ENCODE measurements at regions not wholly inside any gene's neighbourhood (a gene's known extent, or its start where the extent isn't known, plus 50 kb on each side); places are given as distances from the start of the nearest gene placed in this dataset.

- Histone ChIP-seq H3K9me3 (ENCODE audit: control insufficient read depth in 2 of 2, low read length in 2 of 2) (peaks cover 0 to 2% of the 10 kb centered on the region in 2 donors), H3K4me1 (ENCODE audit: control insufficient read depth, insufficient read depth, low read length) (no peaks in the 10 kb centered on the region)
Observed at GRCh38 chr6:91566467-91566866, 979.6 kb upstream of the MAP3K7 start.

GRCh38 chr6:91565207-91565606, 978.3 kb upstream of the MAP3K7 start:
- H3K4me1 ChIP-seq (ENCODE audit: control insufficient read depth, insufficient read depth, low read length) = no peaks in the 10 kb centered on the region
- H3K4me3 ChIP-seq (ENCODE audit: low read length in 2 of 2) = no peak overlapping the region
- H3K36me3 ChIP-seq (ENCODE audit: control insufficient read depth in 2 of 2, insufficient read depth in 2 of 2, low read length in 2 of 2) = no peaks in the 10 kb centered on the region
- H3K27me3 ChIP-seq (ENCODE audit: control insufficient read depth in 1 of 2, insufficient read depth in 2 of 2, low read length in 2 of 2) = no peaks in the 10 kb centered on the region
- H3K9me3 ChIP-seq (ENCODE audit: control insufficient read depth in 2 of 2, low read length in 2 of 2) = peaks cover 0 to 2% of the 10 kb centered on the region in 2 donors
- no peak overlapping the region for H3K9ac ChIP-seq (ENCODE audit: low read length in 2 of 2)
- H3K27ac ChIP-seq (ENCODE audit: low read length) = no peak overlapping the region

More at GRCh38 chr6:91566467-91566866, 979.6 kb upstream of the MAP3K7 start:
- H3K9ac ChIP-seq (ENCODE audit: low read length in 2 of 2) = no peak overlapping the region
- no peaks in the 10 kb centered on the region for H3K27me3 ChIP-seq (ENCODE audit: control insufficient read depth in 1 of 2, insufficient read depth in 2 of 2, low read length in 2 of 2)
- H3K27ac ChIP-seq (ENCODE audit: low read length) = no peak overlapping the region
- H3K36me3 ChIP-seq (ENCODE audit: control insufficient read depth in 2 of 2, insufficient read depth in 2 of 2, low read length in 2 of 2) = no peaks in the 10 kb centered on the region
- H3K4me3 ChIP-seq (ENCODE audit: low read length in 2 of 2) = no peak overlapping the region

- Histone ChIP-seq H3K4me3 (ENCODE audit: low read length in 2 of 2) (no peak overlapping the region), H3K9ac (ENCODE audit: low read length in 2 of 2) (no peak overlapping the region), H3K36me3 (ENCODE audit: control insufficient read depth in 2 of 2, insufficient read depth in 2 of 2, low read length in 2 of 2) (no peaks in the 10 kb centered on the region), H3K9me3 (ENCODE audit: control insufficient read depth in 2 of 2, low read length in 2 of 2) (peaks cover 0 to 6% of the 10 kb centered on the region in 2 donors), H3K27ac (ENCODE audit: low read length) (no peak overlapping the region), H3K4me1 (ENCODE audit: control insufficient read depth, insufficient read depth, low read length) (no peaks in the 10 kb centered on the region), H3K27me3 (ENCODE audit: control insufficient read depth in 1 of 2, insufficient read depth in 2 of 2, low read length in 2 of 2) (no peaks in the 10 kb centered on the region)
Observed at GRCh38 chr6:91562955-91563354, 976.1 kb upstream of the MAP3K7 start.

GRCh38 chr6:91560409-91560808, 973.5 kb upstream of the MAP3K7 start:
- Histone ChIP-seq H3K9ac (ENCODE audit: low read length in 2 of 2) (no peak overlapping the region), H3K4me1 (ENCODE audit: control insufficient read depth, insufficient read depth, low read length) (no peaks in the 10 kb centered on the region), H3K36me3 (ENCODE audit: control insufficient read depth in 2 of 2, insufficient read depth in 2 of 2, low read length in 2 of 2) (no peaks in the 10 kb centered on the region), H3K9me3 (ENCODE audit: control insufficient read depth in 2 of 2, low read length in 2 of 2) (peaks cover 0 to 4% of the 10 kb centered on the region in 2 donors), H3K4me3 (ENCODE audit: low read length in 2 of 2) (no peak overlapping the region), H3K27ac (ENCODE audit: low read length) (no peak overlapping the region), H3K27me3 (ENCODE audit: control insufficient read depth in 1 of 2, insufficient read depth in 2 of 2, low read length in 2 of 2) (no peaks in the 10 kb centered on the region)

- Histone ChIP-seq H3K27ac (ENCODE audit: low read length) (no peak overlapping the region), H3K9ac (ENCODE audit: low read length in 2 of 2) (no peak overlapping the region), H3K4me1 (ENCODE audit: control insufficient read depth, insufficient read depth, low read length) (no peaks in the 10 kb centered on the region), H3K27me3 (ENCODE audit: control insufficient read depth in 1 of 2, insufficient read depth in 2 of 2, low read length in 2 of 2) (no peaks in the 10 kb centered on the region), H3K9me3 (ENCODE audit: control insufficient read depth in 2 of 2, low read length in 2 of 2) (no peaks in the 10 kb centered on the region), H3K4me3 (ENCODE audit: low read length in 2 of 2) (no peak overlapping the region), H3K36me3 (ENCODE audit: control insufficient read depth in 2 of 2, insufficient read depth in 2 of 2, low read length in 2 of 2) (no peaks in the 10 kb centered on the region)
Observed at GRCh38 chr6:91540902-91541301, 954.0 kb upstream of the MAP3K7 start.

GRCh38 chr6:91539456-91539855, 952.6 kb upstream of the MAP3K7 start:
- no peak overlapping the region for H3K9ac ChIP-seq (ENCODE audit: low read length in 2 of 2)
- H3K4me3 ChIP-seq (ENCODE audit: low read length in 2 of 2) = no peak overlapping the region
- H3K27me3 ChIP-seq (ENCODE audit: control insufficient read depth in 1 of 2, insufficient read depth in 2 of 2, low read length in 2 of 2) = no peaks in the 10 kb centered on the region
- no peaks in the 10 kb centered on the region for H3K4me1 ChIP-seq (ENCODE audit: control insufficient read depth, insufficient read depth, low read length)
- H3K27ac ChIP-seq (ENCODE audit: low read length) = no peak overlapping the region
- H3K36me3 ChIP-seq (ENCODE audit: control insufficient read depth in 2 of 2, insufficient read depth in 2 of 2, low read length in 2 of 2) = no peaks in the 10 kb centered on the region
- no peaks in the 10 kb centered on the region for H3K9me3 ChIP-seq (ENCODE audit: control insufficient read depth in 2 of 2, low read length in 2 of 2)

GRCh38 chr6:91538622-91539021, 951.8 kb upstream of the MAP3K7 start:
- H3K9ac ChIP-seq (ENCODE audit: low read length in 2 of 2) = no peak overlapping the region
- H3K9me3 ChIP-seq (ENCODE audit: control insufficient read depth in 2 of 2, low read length in 2 of 2) = no peaks in the 10 kb centered on the region
- H3K4me3 ChIP-seq (ENCODE audit: low read length in 2 of 2) = no peak overlapping the region
- no peaks in the 10 kb centered on the region for H3K4me1 ChIP-seq (ENCODE audit: control insufficient read depth, insufficient read depth, low read length)
- H3K27me3 ChIP-seq (ENCODE audit: control insufficient read depth in 1 of 2, insufficient read depth in 2 of 2, low read length in 2 of 2) = no peaks in the 10 kb centered on the region
- no peaks in the 10 kb centered on the region for H3K36me3 ChIP-seq (ENCODE audit: control insufficient read depth in 2 of 2, insufficient read depth in 2 of 2, low read length in 2 of 2)
- H3K27ac ChIP-seq (ENCODE audit: low read length) = no peak overlapping the region

GRCh38 chr6:91534614-91535013, 947.7 kb upstream of the MAP3K7 start:
- no peaks in the 10 kb centered on the region for H3K9me3 ChIP-seq (ENCODE audit: control insufficient read depth in 2 of 2, low read length in 2 of 2)
- no peaks in the 10 kb centered on the region for H3K4me1 ChIP-seq (ENCODE audit: control insufficient read depth, insufficient read depth, low read length)
- H3K9ac ChIP-seq (ENCODE audit: low read length in 2 of 2) = no peak overlapping the region
- no peaks in the 10 kb centered on the region for H3K27me3 ChIP-seq (ENCODE audit: control insufficient read depth in 1 of 2, insufficient read depth in 2 of 2, low read length in 2 of 2)
- no peak overlapping the region for H3K27ac ChIP-seq (ENCODE audit: low read length)
- no peak overlapping the region for H3K4me3 ChIP-seq (ENCODE audit: low read length in 2 of 2)
- no peaks in the 10 kb centered on the region for H3K36me3 ChIP-seq (ENCODE audit: control insufficient read depth in 2 of 2, insufficient read depth in 2 of 2, low read length in 2 of 2)

GRCh38 chr6:91523511-91523910, 936.6 kb upstream of the MAP3K7 start:
- Histone ChIP-seq H3K4me3 (ENCODE audit: low read length in 2 of 2) (no peak overlapping the region), H3K27me3 (ENCODE audit: control insufficient read depth in 1 of 2, insufficient read depth in 2 of 2, low read length in 2 of 2) (no peaks in the 10 kb centered on the region), H3K9ac (ENCODE audit: low read length in 2 of 2) (no peak overlapping the region), H3K4me1 (ENCODE audit: control insufficient read depth, insufficient read depth, low read length) (no peaks in the 10 kb centered on the region), H3K9me3 (ENCODE audit: control insufficient read depth in 2 of 2, low read length in 2 of 2) (no peaks in the 10 kb centered on the region), H3K27ac (ENCODE audit: low read length) (no peak overlapping the region), H3K36me3 (ENCODE audit: control insufficient read depth in 2 of 2, insufficient read depth in 2 of 2, low read length in 2 of 2) (no peaks in the 10 kb centered on the region)

GRCh38 chr6:91521999-91522398, 935.1 kb upstream of the MAP3K7 start:
- H3K27ac ChIP-seq (ENCODE audit: low read length) = no peak overlapping the region
- H3K9ac ChIP-seq (ENCODE audit: low read length in 2 of 2) = no peak overlapping the region
- no peaks in the 10 kb centered on the region for H3K27me3 ChIP-seq (ENCODE audit: control insufficient read depth in 1 of 2, insufficient read depth in 2 of 2, low read length in 2 of 2)
- H3K36me3 ChIP-seq (ENCODE audit: control insufficient read depth in 2 of 2, insufficient read depth in 2 of 2, low read length in 2 of 2) = no peaks in the 10 kb centered on the region
- H3K4me1 ChIP-seq (ENCODE audit: control insufficient read depth, insufficient read depth, low read length) = no peaks in the 10 kb centered on the region
- H3K4me3 ChIP-seq (ENCODE audit: low read length in 2 of 2) = no peak overlapping the region
- no peaks in the 10 kb centered on the region for H3K9me3 ChIP-seq (ENCODE audit: control insufficient read depth in 2 of 2, low read length in 2 of 2)

- Histone ChIP-seq H3K27ac (ENCODE audit: low read length) (no peak overlapping the region), H3K4me1 (ENCODE audit: control insufficient read depth, insufficient read depth, low read length) (no peaks in the 10 kb centered on the region), H3K9ac (ENCODE audit: low read length in 2 of 2) (no peak overlapping the region), H3K27me3 (ENCODE audit: control insufficient read depth in 1 of 2, insufficient read depth in 2 of 2, low read length in 2 of 2) (no peaks in the 10 kb centered on the region), H3K36me3 (ENCODE audit: control insufficient read depth in 2 of 2, insufficient read depth in 2 of 2, low read length in 2 of 2) (no peaks in the 10 kb centered on the region), H3K9me3 (ENCODE audit: control insufficient read depth in 2 of 2, low read length in 2 of 2) (no peaks in the 10 kb centered on the region), H3K4me3 (ENCODE audit: low read length in 2 of 2) (no peak overlapping the region)
Observed at GRCh38 chr6:91509711-91510110, 922.8 kb upstream of the MAP3K7 start.

Measured in stomach smooth muscle (tissue), 2 donors.